ENCODE measurements at regions not wholly inside any gene's neighbourhood (a gene's known extent, or its start where the extent isn't known, plus 50 kb on each side); places are given as distances from the start of the nearest gene placed in this dataset.

DNA sequence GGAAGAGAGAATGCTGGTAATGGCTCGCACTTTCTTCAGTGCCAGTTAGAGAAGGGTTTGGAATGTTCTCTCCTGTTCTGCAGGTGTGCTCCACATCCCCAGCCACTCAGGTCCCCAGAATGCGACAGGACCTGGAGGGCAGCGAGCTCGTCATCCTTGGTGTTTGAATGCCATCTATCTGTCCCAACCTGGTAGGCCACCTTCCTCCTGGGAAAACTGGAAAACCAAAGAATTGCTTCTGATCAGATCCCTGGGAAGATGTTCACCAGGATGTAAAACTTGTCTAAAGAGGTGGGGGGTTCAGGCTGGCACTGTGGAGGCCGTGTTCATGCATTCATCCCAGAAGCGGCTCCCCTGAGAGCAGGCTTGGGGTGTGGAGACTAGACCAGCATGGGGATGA, 379.5 kb downstream of the GLRX3 start:
- TF ChIP-seq CTCF (IDR thresholded peaks at IDR 0.05) (no peak), EP300 (IDR thresholded peaks at IDR 0.05; ENCODE audit: low read depth) (no peak), POLR2AphosphoS5 (IDR thresholded peaks at IDR 0.05) (no peak), POLR2A (IDR thresholded peaks at IDR 0.05) (no peak)
